HCT116 (cell line): ENCODE measurements at regions not wholly inside any gene's neighbourhood (a gene's known extent, or its start where the extent isn't known, plus 50 kb on each side); places are given as distances from the start of the nearest gene placed in this dataset.

Experiments used
- ATAC-seq: fragments of 200-7000 bp; cut with Tn5 transposase; 2 replicates; pipeline ENCODE4 v1.9.1; 2020; ENCODE audit warnings: mild to moderate bottlenecking, moderate library complexity
- BruUV-seq: library from RNA; stranded (reverse); fragments of 400-500 nt; replicated peaks from 2 replicates; lab custom pipeline; 2021; lab: Mats Ljungman, UMichigan
- CTCF ChIA-PET: fragments of 300-600 bp; sonication (Branson Sonifier 250); formaldehyde crosslinking; loops from one replicate; lab custom pipeline; 2021; ENCODE audit warnings: antibody characterized with exemption; lab: Charles Lee
- POLR2A ChIA-PET: fragments of 300-600, 350-600 bp; sonication (Branson Sonifier 250); formaldehyde crosslinking; loops from one replicate; lab custom pipeline; 2021; ENCODE audit warnings: antibody characterized with exemption; lab: Charles Lee
- RAD21 ChIA-PET, 2 experiments: fragments of 300-600 bp; sonication (Branson Sonifier 250); formaldehyde crosslinking; loops; one replicate each; lab custom pipeline; 2023; ENCODE audit warnings: low total read pairs in 2 of 2; ENCODE audit not compliant: uncharacterized antibody in 2 of 2, unreplicated experiment in 2 of 2, low non-redundant PET in 1 of 2; lab: Charles Lee
- DNase-seq: peaks from one replicate; pipeline ENCODE4 v3.0.0-alpha.2; 2010; ENCODE audit warnings: low read depth, low spot score
- H2AFZ ChIP-seq: fragments of 200-600 bp; shearing (Covaris generic), sonication (generic); 2 replicates; pipeline ENCODE4 v1.6.1; 2017; ENCODE audit warnings: low read depth, mixed run types, mixed read lengths, antibody characterized with exemption, low read length; ENCODE audit not compliant: poor library complexity, severe bottlenecking
- H3K27ac ChIP-seq: 2 replicates; pipeline ENCODE4 v1.5.1; 2012; ENCODE audit warnings: low read depth, low read length
- H3K27me3 ChIP-seq: fragments of 200-600 bp; sonication (generic); 2 replicates; pipeline ENCODE4 v1.6.1; 2016; ENCODE audit warnings: mixed run types, low read length, mixed read lengths; ENCODE audit not compliant: insufficient read depth
- H3K36me3 ChIP-seq, 2 experiments: fragments of 200-500 bp in 1 of 2; fragments of 200-600 bp in 1 of 2; sonication (Bioruptor generic) in 1 of 2; sonication (generic) in 1 of 2; 2 replicates each; pipeline versions ENCODE4 v1.5.1 to v1.6.1; 2014 to 2016; ENCODE audit warnings: low read length in 2 of 2, inconsistent platforms in 1 of 2, mixed read lengths in 1 of 2, mixed run types in 1 of 2; ENCODE audit not compliant: insufficient read depth in 2 of 2, control insufficient read depth in 1 of 2
- H3K4me1 ChIP-seq, 2 experiments: fragments of 200-600 bp in 1 of 2; sonication (generic) in 1 of 2; 2 replicates each; pipeline versions ENCODE4 v1.5.1 to v1.6.1; 2012 to 2017; ENCODE audit warnings: low read length in 2 of 2, inconsistent platforms in 1 of 2, mild to moderate bottlenecking in 1 of 2, mixed read lengths in 1 of 2, mixed run types in 1 of 2, moderate library complexity in 1 of 2; ENCODE audit not compliant: insufficient read depth in 2 of 2, control insufficient read depth in 1 of 2
- H3K4me2 ChIP-seq: fragments of 200-600 bp; sonication (generic); 2 replicates; pipeline ENCODE4 v1.6.1; 2017; ENCODE audit warnings: mixed run types, low read length, mixed read lengths
- H3K4me3 ChIP-seq, 2 experiments: fragments of 200-600 bp in 1 of 2; sonication (generic) in 1 of 2; replicated peaks in 1 of 2; 2 replicates each; pipeline ENCODE4 v1.5.1; 2011 to 2016; ENCODE audit warnings: low read length in 2 of 2, control low read depth in 1 of 2, low read depth in 1 of 2, mild to moderate bottlenecking in 1 of 2, mixed read lengths in 1 of 2, mixed run types in 1 of 2
- H3K79me2 ChIP-seq: fragments of 200-600 bp; sonication (generic); 2 replicates; pipeline ENCODE4 v1.6.1; 2017; ENCODE audit warnings: mild to moderate bottlenecking, mixed run types, low read length, moderate library complexity, mixed read lengths; ENCODE audit not compliant: insufficient read depth
- H3K9ac ChIP-seq: fragments of 200-600 bp; sonication (generic); 2 replicates; pipeline ENCODE4 v1.6.1; 2016; ENCODE audit warnings: low read length, mixed read lengths
- H3K9me2 ChIP-seq: fragments of 200-600 bp; sonication (generic), shearing (Covaris generic); 2 replicates; pipeline ENCODE4 v1.6.1; 2017; ENCODE audit warnings: mixed run types, mild to moderate bottlenecking, moderate library complexity; ENCODE audit not compliant: insufficient read depth
- H3K9me3 ChIP-seq, 2 experiments: fragments of 200-500 bp in 1 of 2; fragments of 200-600 bp in 1 of 2; sonication (Bioruptor generic) in 1 of 2; sonication (generic) in 1 of 2; 2 replicates each; pipeline ENCODE4 v1.6.1; 2014 to 2017; ENCODE audit warnings: low read length in 2 of 2, mixed read lengths in 2 of 2, inconsistent platforms in 1 of 2, low read depth in 1 of 2, mild to moderate bottlenecking in 1 of 2, mixed run types in 1 of 2, moderate library complexity in 1 of 2; ENCODE audit not compliant: control insufficient read depth in 1 of 2, insufficient read depth in 1 of 2
- H4K20me1 ChIP-seq: fragments of 200-600 bp; sonication (generic), shearing (Covaris generic); 2 replicates; pipeline ENCODE4 v1.6.1; 2017; ENCODE audit warnings: mixed run types, mild to moderate bottlenecking, moderate library complexity; ENCODE audit not compliant: insufficient read depth
- ATF3 ChIP-seq: IDR thresholded peaks from 2 replicates; pipeline ENCODE4 v1.6.1; 2012
- CBX3 ChIP-seq: IDR thresholded peaks from 2 replicates; pipeline ENCODE4 v1.6.1; 2012; ENCODE audit warnings: low read depth
- EGR1 ChIP-seq: IDR thresholded peaks from 2 replicates; pipeline ENCODE4 v1.6.1; 2012; ENCODE audit warnings: low read depth
- ELF1 ChIP-seq: IDR thresholded peaks from 2 replicates; pipeline ENCODE4 v1.6.1; 2012; ENCODE audit warnings: low read depth, borderline replicate concordance
- FOSL1 ChIP-seq: IDR thresholded peaks from 2 replicates; pipeline ENCODE4 v1.6.1; 2012; ENCODE audit warnings: low read depth
- JUND ChIP-seq: IDR thresholded peaks from 2 replicates; pipeline ENCODE4 v1.6.1; 2012
- POLR2A ChIP-seq: IDR thresholded peaks from 2 replicates; pipeline ENCODE4 v1.7.0; 2011; ENCODE audit warnings: borderline replicate concordance; ENCODE audit not compliant: insufficient read depth, insufficient read length; ENCODE audit errors: extremely low read depth
- POLR2AphosphoS5 ChIP-seq: IDR thresholded peaks from 2 replicates; pipeline ENCODE4 v1.6.1; 2011; ENCODE audit warnings: mild to moderate bottlenecking, low read depth, low read length, moderate library complexity
- SIN3A ChIP-seq: IDR thresholded peaks from 2 replicates; pipeline ENCODE4 v1.6.1; 2012; ENCODE audit warnings: low read depth
- YY1 ChIP-seq: IDR thresholded peaks from 2 replicates; pipeline ENCODE4 v1.6.1; 2011; ENCODE audit warnings: low read length, low read depth, moderate library complexity, mild to moderate bottlenecking; ENCODE audit not compliant: insufficient replicate concordance; ENCODE audit errors: extremely low read depth
- ZBTB33 ChIP-seq: IDR thresholded peaks from 2 replicates; pipeline ENCODE4 v1.6.1; 2011; ENCODE audit warnings: mild to moderate bottlenecking, low read length, moderate library complexity; ENCODE audit not compliant: insufficient replicate concordance; ENCODE audit errors: extremely low read depth
- ZFX ChIP-seq: fragments of 450-650 bp; IDR thresholded peaks from 2 replicates; pipeline ENCODE4 v1.6.1; 2017
- intact Hi-C: fragments of 100-400 bp; cut with micrococcal nuclease; formaldehyde crosslinking; loops from 2 replicates; pipeline ENCODE4 v1.10.0; 2022
- TF ChIP-seq, protein P1 (sequence below), 3 experiments: fragments of 200-600 bp in 1 of 3; sonication (generic) in 1 of 3; IDR thresholded peaks in 2 of 3; conservative IDR thresholded peaks in 1 of 3; 2 replicates each; pipeline ENCODE4 v1.5.1; 2012 to 2017; ENCODE audit warnings: low read depth in 2 of 3, low read length in 2 of 3, antibody characterized with exemption in 1 of 3, borderline replicate concordance in 1 of 3, control low read depth in 1 of 3, mild to moderate bottlenecking in 1 of 3, mixed read lengths in 1 of 3, mixed run types in 1 of 3, moderate library complexity in 1 of 3; ENCODE audit not compliant: insufficient read depth in 1 of 3
- TF ChIP-seq, protein P2 (sequence below): IDR thresholded peaks from 2 replicates; pipeline ENCODE4 v1.6.1; 2012

- no TSS peak for BruUV-seq
Observed at GRCh38 chr9:80932947-80933780, 756.2 kb downstream of the TLE1 start.

More at GRCh38 chr9:80932947-80933780, 756.2 kb downstream of the TLE1 start:
- ChIA-PET POLR2A (no interaction called here), RAD21 (no interaction called here), CTCF (no interaction called here)
- H3K4me3 ChIP-seq: no peak overlapping the region
- H4K20me1 ChIP-seq: no peaks in the 10 kb centered on the region
- H3K4me1 ChIP-seq: no peaks in the 10 kb centered on the region
- H3K79me2 ChIP-seq: no peaks in the 10 kb centered on the region
- H3K27me3 ChIP-seq: no peaks in the 10 kb centered on the region
- peaks cover 3 to 11% of the 10 kb centered on the region in 2 experiments; a peak in 1 of 4 replicates for H3K9me3 ChIP-seq
- no peak overlapping the region for H3K9ac ChIP-seq
- intact Hi-C loops: loop anchor here (5.0 kb wide), 1 partner anchor 1069 kb away; no protein-coding TSS in a partner anchor
- ATAC-seq (no peak), DNase-seq (no peak)
- H3K27ac ChIP-seq: no peak overlapping the region
- H3K36me3 ChIP-seq: no peaks in the 10 kb centered on the region
- H2AFZ ChIP-seq: no peak overlapping the region
- TF ChIP-seq JUND: no peak
- TF ChIP-seq EGR1: no peak
- no peak for TF ChIP-seq ELF1
- no peak for TF ChIP-seq SIN3A
- no peak for TF ChIP-seq POLR2A
- TF ChIP-seq, protein P1, sequence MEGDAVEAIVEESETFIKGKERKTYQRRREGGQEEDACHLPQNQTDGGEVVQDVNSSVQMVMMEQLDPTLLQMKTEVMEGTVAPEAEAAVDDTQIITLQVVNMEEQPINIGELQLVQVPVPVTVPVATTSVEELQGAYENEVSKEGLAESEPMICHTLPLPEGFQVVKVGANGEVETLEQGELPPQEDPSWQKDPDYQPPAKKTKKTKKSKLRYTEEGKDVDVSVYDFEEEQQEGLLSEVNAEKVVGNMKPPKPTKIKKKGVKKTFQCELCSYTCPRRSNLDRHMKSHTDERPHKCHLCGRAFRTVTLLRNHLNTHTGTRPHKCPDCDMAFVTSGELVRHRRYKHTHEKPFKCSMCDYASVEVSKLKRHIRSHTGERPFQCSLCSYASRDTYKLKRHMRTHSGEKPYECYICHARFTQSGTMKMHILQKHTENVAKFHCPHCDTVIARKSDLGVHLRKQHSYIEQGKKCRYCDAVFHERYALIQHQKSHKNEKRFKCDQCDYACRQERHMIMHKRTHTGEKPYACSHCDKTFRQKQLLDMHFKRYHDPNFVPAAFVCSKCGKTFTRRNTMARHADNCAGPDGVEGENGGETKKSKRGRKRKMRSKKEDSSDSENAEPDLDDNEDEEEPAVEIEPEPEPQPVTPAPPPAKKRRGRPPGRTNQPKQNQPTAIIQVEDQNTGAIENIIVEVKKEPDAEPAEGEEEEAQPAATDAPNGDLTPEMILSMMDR (IDR thresholded peaks at IDR 0.05 in 2 of 3, conservative IDR thresholded peaks at IDR 0.05 in 1 of 3; ENCODE audit: borderline replicate concordance in 1 of 3, insufficient read depth in 1 of 3, low read depth in 2 of 3, low read length in 2 of 3): no peak
- no peak for TF ChIP-seq FOSL1
- TF ChIP-seq YY1: no peak
- no peak for TF ChIP-seq POLR2AphosphoS5
- TF ChIP-seq, protein P2, sequence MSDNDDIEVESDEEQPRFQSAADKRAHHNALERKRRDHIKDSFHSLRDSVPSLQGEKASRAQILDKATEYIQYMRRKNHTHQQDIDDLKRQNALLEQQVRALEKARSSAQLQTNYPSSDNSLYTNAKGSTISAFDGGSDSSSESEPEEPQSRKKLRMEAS: no peak
- TF ChIP-seq ATF3: no peak
- no peak for TF ChIP-seq ZBTB33
- no peak for TF ChIP-seq ZFX
- TF ChIP-seq CBX3: no peak
- H3K4me2 ChIP-seq: no peak overlapping the region
- no peaks in the 10 kb centered on the region for H3K9me2 ChIP-seq
